Thymus (tissue), 11 donors: ENCODE measurements at regions not wholly inside any gene's neighbourhood (a gene's known extent, or its start where the extent isn't known, plus 50 kb on each side); places are given as distances from the start of the nearest gene placed in this dataset.
"Not testable (repeated sequence)": the region's sequence is repeated elsewhere in the genome, so short reads cannot be mapped to it uniquely, and the experiment has no call there.

Experiments used
- DNase-seq, 9 donors: peaks; one replicate each; pipeline ENCODE4 v3.0.0-alpha.2; 2013; ENCODE audit warnings: low spot score in 9 of 9, low read depth in 6 of 9, missing footprints in 1 of 9
- H3K27ac ChIP-seq, 2 donors: one replicate each; pipeline ENCODE4 v1.5.1; 2013; ENCODE audit warnings: control low read depth in 1 of 2, low read depth in 1 of 2, low read length in 1 of 2, mild to moderate bottlenecking in 1 of 2, moderate library complexity in 1 of 2
- H3K27me3 ChIP-seq, 2 donors: one replicate each; pipeline ENCODE4 v1.5.1; 2013; ENCODE audit warnings: low read length in 1 of 2; ENCODE audit not compliant: control insufficient read depth in 2 of 2, insufficient read depth in 1 of 2
- H3K36me3 ChIP-seq, 2 donors: one replicate each; pipeline ENCODE4 v1.5.1; 2013; ENCODE audit warnings: low read length in 1 of 2, mild to moderate bottlenecking in 1 of 2, moderate library complexity in 1 of 2; ENCODE audit not compliant: control insufficient read depth in 2 of 2, insufficient read depth in 2 of 2
- H3K4me1 ChIP-seq, 2 donors: one replicate each; pipeline ENCODE4 v1.5.1; 2013; ENCODE audit warnings: low read length in 2 of 2; ENCODE audit not compliant: control insufficient read depth in 2 of 2, insufficient read depth in 2 of 2
- H3K4me3 ChIP-seq, 2 donors: one replicate each; pipeline ENCODE4 v1.5.1; 2013; ENCODE audit warnings: low read length in 2 of 2, control low read depth in 1 of 2, mild to moderate bottlenecking in 1 of 2
- H3K9me3 ChIP-seq, 2 donors: one replicate each; pipeline ENCODE4 v1.5.1; 2013; ENCODE audit warnings: low read length in 1 of 2, mild to moderate bottlenecking in 1 of 2; ENCODE audit not compliant: control insufficient read depth in 2 of 2, insufficient read depth in 1 of 2
- WGBS: extraction: QIAGEN DNeasy Blood & Tissue Kit; methylation state at CpG from one replicate; pipeline ENCODE4 v1.1.7; 2013; 5-methylcytosine and 5-hydroxymethylcytosine counted together
- donor health status: healthy.

- Histone ChIP-seq H3K27ac (no peak overlapping the region), H3K36me3 (no peaks in the 10 kb centered on the region), H3K27me3 (no peaks in the 10 kb centered on the region), H3K4me1 (no peaks in the 10 kb centered on the region), H3K9me3 (no peaks in the 10 kb centered on the region), H3K4me3 (no peak overlapping the region)
- DNase-seq: no peak
Measured at GRCh38 chr1:57578680-57579079, 154.8 kb upstream of the DAB1 start.

GRCh38 chr1:57578099-57578498 lies 154.2 kb upstream of the DAB1 start:
- Histone ChIP-seq H3K27me3 (no peaks in the 10 kb centered on the region), H3K36me3 (no peaks in the 10 kb centered on the region), H3K4me1 (no peaks in the 10 kb centered on the region), H3K4me3 (no peak overlapping the region), H3K9me3 (no peaks in the 10 kb centered on the region), H3K27ac (no peak overlapping the region)
- WGBS: 92% methylated on average over 2 of the region's 2 CpGs
- no peak for DNase-seq

GRCh38 chr1:57576756-57577155 lies 152.9 kb upstream of the DAB1 start:
- H3K9me3 ChIP-seq: no peaks in the 10 kb centered on the region
- H3K27me3 ChIP-seq: no peaks in the 10 kb centered on the region
- DNase-seq: no peak
- no peaks in the 10 kb centered on the region for H3K4me1 ChIP-seq
- no peaks in the 10 kb centered on the region for H3K36me3 ChIP-seq
- 91% methylated on average over 6 of the region's 6 CpGs for WGBS
- no peak overlapping the region for H3K27ac ChIP-seq
- no peak overlapping the region for H3K4me3 ChIP-seq

- Histone ChIP-seq H3K27ac (no peak overlapping the region), H3K9me3 (no peaks in the 10 kb centered on the region), H3K27me3 (no peaks in the 10 kb centered on the region), H3K4me1 (no peaks in the 10 kb centered on the region), H3K36me3 (no peaks in the 10 kb centered on the region), H3K4me3 (no peak overlapping the region)
- DNase-seq: no peak
- 93% methylated on average over 4 of the region's 4 CpGs for WGBS
Measured at GRCh38 chr1:57572016-57572415, 148.2 kb upstream of the DAB1 start.

GRCh38 chr1:57558066-57558465 lies 134.2 kb upstream of the DAB1 start:
- H3K27ac ChIP-seq, DNase-seq, H3K4me3 ChIP-seq, H3K36me3 ChIP-seq, H3K4me1 ChIP-seq, H3K27me3 ChIP-seq, H3K9me3 ChIP-seq: not testable (repeated sequence)
- WGBS: 94% methylated on average over 3 of the region's 3 CpGs

GRCh38 chr1:57553666-57554065 lies 129.8 kb upstream of the DAB1 start:
- no peaks in the 10 kb centered on the region for H3K27me3 ChIP-seq
- 34% methylated on average over 5 of the region's 5 CpGs for WGBS
- DNase-seq: no peak

GRCh38 chr1:57551476-57551875 lies 127.6 kb upstream of the DAB1 start:
- Histone ChIP-seq H3K27me3 (no peaks in the 10 kb centered on the region), H3K4me3 (no peak overlapping the region), H3K4me1 (no peaks in the 10 kb centered on the region), H3K9me3 (no peaks in the 10 kb centered on the region), H3K27ac (no peak overlapping the region), H3K36me3 (no peaks in the 10 kb centered on the region)
- no peak for DNase-seq
- 72% methylated on average over 4 of the region's 4 CpGs for WGBS

More at GRCh38 chr1:57553666-57554065, 129.8 kb upstream of the DAB1 start:
- Histone ChIP-seq H3K27ac (no peak overlapping the region), H3K4me3 (no peak overlapping the region), H3K4me1 (no peaks in the 10 kb centered on the region), H3K36me3 (no peaks in the 10 kb centered on the region), H3K9me3 (no peaks in the 10 kb centered on the region)

- Histone ChIP-seq H3K27me3 (no peaks in the 10 kb centered on the region), H3K36me3 (no peaks in the 10 kb centered on the region), H3K9me3 (no peaks in the 10 kb centered on the region), H3K27ac (no peak overlapping the region), H3K4me1 (no peaks in the 10 kb centered on the region), H3K4me3 (no peak overlapping the region)
- no peak for DNase-seq
- WGBS: 23% methylated on average over 1 of the region's 1 CpG
Measured at GRCh38 chr1:57550092-57550491, 126.2 kb upstream of the DAB1 start.

- no peaks in the 10 kb centered on the region for H3K9me3 ChIP-seq
- 91% methylated on average over 4 of the region's 4 CpGs for WGBS
- no peaks in the 10 kb centered on the region for H3K4me1 ChIP-seq
Measured at GRCh38 chr1:57549300-57549699, 125.4 kb upstream of the DAB1 start.

More at GRCh38 chr1:57549300-57549699, 125.4 kb upstream of the DAB1 start:
- Histone ChIP-seq H3K36me3 (no peaks in the 10 kb centered on the region), H3K4me3 (no peak overlapping the region), H3K27me3 (no peaks in the 10 kb centered on the region), H3K27ac (no peak overlapping the region)
- no peak for DNase-seq
